GM12891 (cell line): ENCODE measurements at regions not wholly inside any gene's neighbourhood (a gene's known extent, or its start where the extent isn't known, plus 50 kb on each side); places are given as distances from the start of the nearest gene placed in this dataset.

Experiments used
- PAX5 ChIP-seq: IDR thresholded peaks from 2 replicates; pipeline ENCODE4 v1.6.1; 2011; ENCODE audit warnings: low read length, moderate library complexity, mild to moderate bottlenecking; ENCODE audit not compliant: insufficient read depth, severe bottlenecking
- POLR2A ChIP-seq: IDR thresholded peaks from 2 replicates; pipeline ENCODE4 v1.6.1; 2011; ENCODE audit warnings: low read depth, low read length, control low read depth
- POLR2AphosphoS5 ChIP-seq: IDR thresholded peaks from 2 replicates; pipeline ENCODE4 v1.6.1; 2011; ENCODE audit warnings: low read depth, low read length, control low read depth
- POU2F2 ChIP-seq: IDR thresholded peaks from 2 replicates; pipeline ENCODE4 v1.6.1; 2011; ENCODE audit warnings: low read depth, mild to moderate bottlenecking, control low read depth, low read length, moderate library complexity
- SPI1 ChIP-seq: IDR thresholded peaks from 2 replicates; pipeline ENCODE4 v1.6.1; 2011; ENCODE audit warnings: low read depth, low read length, control low read depth
- TAF1 ChIP-seq: IDR thresholded peaks from 2 replicates; pipeline ENCODE4 v1.6.1; 2011; ENCODE audit warnings: low read depth, low read length, control low read depth

DNA sequence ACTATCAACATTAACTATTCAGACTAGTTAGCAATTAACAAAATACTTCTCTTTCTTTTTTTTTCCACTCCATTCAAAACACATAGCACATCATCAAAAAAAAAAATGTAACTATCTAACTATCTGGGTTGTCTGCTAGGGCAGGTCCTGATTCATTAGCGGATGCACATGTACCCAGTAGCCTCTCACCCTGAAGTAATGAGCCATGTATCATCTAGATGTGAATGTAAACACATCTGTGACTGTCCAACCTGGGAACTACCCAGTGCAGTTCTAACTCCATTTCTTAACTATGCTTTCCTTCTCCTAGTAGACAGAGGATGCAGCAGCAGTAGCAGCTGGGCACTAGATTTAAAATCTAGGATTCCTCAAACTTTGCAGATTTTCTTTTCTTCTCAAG is 183.1 kb upstream of the PIK3C3 start:
- TF ChIP-seq POLR2A (no peak), TAF1 (no peak), POLR2AphosphoS5 (no peak), PAX5 (no peak), SPI1 (no peak), POU2F2 (no peak)
